SK-N-SH (cell line): ENCODE measurements at regions not wholly inside any gene's neighbourhood (a gene's known extent, or its start where the extent isn't known, plus 50 kb on each side); places are given as distances from the start of the nearest gene placed in this dataset.

Experiments used
- CTCF ChIA-PET: fragments of 300-600, 350-600 bp; formaldehyde crosslinking; extraction: SDS; loops from one replicate; lab custom pipeline; 2021; lab: Yijun Ruan, JAX
- POLR2A ChIA-PET: fragments of 350-600 bp; sonication (Branson Sonifier 250); formaldehyde crosslinking; extraction: SDS; loops from one replicate; lab custom pipeline; 2020; ENCODE audit warnings: antibody characterized with exemption, inconsistent platforms; lab: Yijun Ruan, JAX
- DNase-seq: peaks from one replicate; pipeline ENCODE4 v3.0.0; 2012
- H2AFZ ChIP-seq: fragments of 200-600 bp; sonication (generic); 2 replicates; pipeline ENCODE4 v1.8.1; 2016; ENCODE audit warnings: antibody characterized with exemption, mild to moderate bottlenecking, low read depth
- H3F3A ChIP-seq: fragments of 200-600 bp; sonication (generic); replicated peaks from 2 replicates; pipeline ENCODE3; 2016; ENCODE audit warnings: antibody characterized with exemption, mild to moderate bottlenecking; ENCODE audit not compliant: insufficient read depth
- H3K27ac ChIP-seq, 2 experiments: fragments of 200-500 bp in 1 of 2; fragments of 200-600 bp in 1 of 2; sonication (Bioruptor generic) in 1 of 2; sonication (generic), shearing (Covaris generic) in 1 of 2; 2 replicates each; pipeline versions ENCODE4 v1.5.1 to v1.6.1; 2014 to 2016; ENCODE audit warnings: low read depth in 2 of 2, inconsistent platforms in 1 of 2, low read length in 1 of 2, mild to moderate bottlenecking in 1 of 2, mixed read lengths in 1 of 2
- H3K27me3 ChIP-seq: fragments of 200-600 bp; sonication (generic), shearing (Covaris generic); 2 replicates; pipeline ENCODE4 v1.6.1; 2016; ENCODE audit warnings: mixed run types; ENCODE audit not compliant: insufficient read depth
- H3K36me3 ChIP-seq, 2 experiments: fragments of 200-500 bp in 1 of 2; fragments of 200-600 bp in 1 of 2; sonication (Bioruptor generic) in 1 of 2; sonication (generic) in 1 of 2; replicated peaks in 1 of 2; 2 replicates each; pipeline versions ENCODE3 to v1.5.1; 2014 to 2016; ENCODE audit warnings: low read length in 1 of 2, mild to moderate bottlenecking in 1 of 2; ENCODE audit not compliant: insufficient read depth in 2 of 2, control insufficient read depth in 1 of 2
- H3K4me1 ChIP-seq, 2 experiments: fragments of 200-500 bp in 1 of 2; fragments of 200-600 bp in 1 of 2; sonication (Bioruptor generic) in 1 of 2; sonication (generic), shearing (Covaris generic) in 1 of 2; 2 replicates each; pipeline versions ENCODE4 v1.5.1 to v1.6.1; 2014 to 2016; ENCODE audit warnings: low read depth in 1 of 2, low read length in 1 of 2, mixed run types in 1 of 2; ENCODE audit not compliant: insufficient read depth in 2 of 2, control insufficient read depth in 1 of 2
- H3K4me2 ChIP-seq: fragments of 200-600 bp; sonication (generic), shearing (Covaris generic); 2 replicates; pipeline ENCODE4 v1.6.1; 2017; ENCODE audit warnings: mixed run types
- H3K4me3 ChIP-seq, 2 experiments: fragments of 200-500 bp in 1 of 2; fragments of 200-600 bp in 1 of 2; sonication (Bioruptor generic) in 1 of 2; sonication (generic), shearing (Covaris generic) in 1 of 2; 2 replicates each; pipeline versions ENCODE4 v1.5.1 to v1.8.1; 2014 to 2016; ENCODE audit warnings: low read depth in 2 of 2, inconsistent platforms in 1 of 2, low read length in 1 of 2, mild to moderate bottlenecking in 1 of 2, mixed read lengths in 1 of 2, moderate library complexity in 1 of 2
- H3K79me2 ChIP-seq: fragments of 200-600 bp; sonication (generic); 2 replicates; pipeline ENCODE4 v1.8.1; 2017; ENCODE audit warnings: mild to moderate bottlenecking; ENCODE audit not compliant: insufficient read depth
- H3K9ac ChIP-seq: fragments of 200-600 bp; sonication (generic); 2 replicates; pipeline ENCODE4 v1.6.1; 2017; ENCODE audit warnings: mixed run types
- H3K9me2 ChIP-seq: fragments of 200-600 bp; sonication (generic); 2 replicates; pipeline ENCODE4 v1.6.1; 2017; ENCODE audit warnings: mixed run types
- H3K9me3 ChIP-seq: fragments of 200-600 bp; sonication (generic); 2 replicates; pipeline ENCODE4 v1.6.1; 2017; ENCODE audit warnings: mixed run types, mild to moderate bottlenecking, moderate library complexity
- H4K20me1 ChIP-seq: fragments of 200-600 bp; sonication (generic); 2 replicates; pipeline ENCODE4 v1.6.1; 2017; ENCODE audit warnings: mild to moderate bottlenecking, mixed run types; ENCODE audit not compliant: insufficient read depth
- GATA2 ChIP-seq: sonication (generic); formaldehyde crosslinking; IDR thresholded peaks from 2 replicates; pipeline ENCODE4 v1.5.0; 2020; ENCODE audit warnings: mild to moderate bottlenecking, missing genetic modification reagents
- RAD21 ChIP-seq: IDR thresholded peaks from 2 replicates; pipeline ENCODE4 v1.6.1; 2012; ENCODE audit warnings: mild to moderate bottlenecking, low read length
- RXRA ChIP-seq: IDR thresholded peaks from 2 replicates; pipeline ENCODE4 v1.4.0; 2012; ENCODE audit warnings: low read depth, mild to moderate bottlenecking, borderline replicate concordance
- SMC3 ChIP-seq: IDR thresholded peaks from 2 replicates; pipeline ENCODE4 v1.6.1; 2012; ENCODE audit warnings: low read depth, low read length, improper control_type of control experiment
- TAF1 ChIP-seq: IDR thresholded peaks from 2 replicates; pipeline ENCODE4 v1.6.1; 2012; ENCODE audit warnings: low read depth, mild to moderate bottlenecking, low read length, moderate library complexity, borderline replicate concordance
- YY1 ChIP-seq: IDR thresholded peaks from 2 replicates; pipeline ENCODE4 v1.4.0; 2012; ENCODE audit warnings: low read depth, mild to moderate bottlenecking
- WGBS: methylation state at CpG from one replicate; pipeline ENCODE4 v1.1.6; 2017; ENCODE audit warnings: low lambda C conversion rate; 5-methylcytosine and 5-hydroxymethylcytosine counted together
- TF ChIP-seq, protein P1 (sequence below): fragments of 150-350 bp; IDR thresholded peaks from 2 replicates; pipeline ENCODE4 v1.6.1; 2016; ENCODE audit warnings: mild to moderate bottlenecking, low read depth, low read length
- TF ChIP-seq, protein P2 (sequence below): fragments of 150-350 bp; IDR thresholded peaks from 2 replicates; pipeline ENCODE4 v1.6.1; 2017; ENCODE audit warnings: antibody characterized with exemption, low read length, low read depth, borderline replicate concordance
- TF ChIP-seq, protein P3 (sequence below): fragments of 200-600 bp; sonication (generic); IDR thresholded peaks from 2 replicates; pipeline ENCODE4 v1.6.1; 2017; ENCODE audit warnings: antibody characterized with exemption, mild to moderate bottlenecking, moderate library complexity
- TF ChIP-seq, protein P4 (sequence below): IDR thresholded peaks from 2 replicates; pipeline ENCODE4; 2012

DNA sequence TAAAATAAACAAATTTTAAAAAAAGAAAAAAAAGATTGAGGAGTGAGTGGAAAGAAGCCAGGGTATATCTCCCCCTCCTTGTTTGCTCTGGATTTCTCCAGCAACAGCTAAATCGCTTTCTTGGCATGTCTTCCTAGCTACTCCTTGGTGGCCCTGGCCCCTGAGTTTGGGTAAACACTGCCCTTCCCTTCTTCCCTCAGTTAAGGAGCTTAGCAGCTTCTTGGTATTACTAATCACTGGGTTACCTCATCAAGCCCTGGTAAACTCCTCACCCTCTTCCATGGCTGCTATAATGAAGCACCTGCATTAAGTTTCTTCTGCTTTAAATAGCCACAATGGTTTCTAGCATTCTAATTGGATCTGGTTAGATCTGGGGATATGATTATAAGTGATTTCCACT, 269.8 kb downstream of the FZD1 start:
- H3K9me2 ChIP-seq: no peaks in the 10 kb centered on the region
- ChIA-PET POLR2A (no interaction called here), CTCF (no interaction called here)
- H3F3A ChIP-seq: no peaks in the 10 kb centered on the region
- no peaks in the 10 kb centered on the region for H3K79me2 ChIP-seq
- no peak for DNase-seq
- H3K36me3 ChIP-seq: no peaks in the 10 kb centered on the region
- peaks cover 0 to 5% of the 10 kb centered on the region in 2 experiments; a peak in 1 of 4 replicates for H3K4me1 ChIP-seq
- H3K27ac ChIP-seq: no peak overlapping the region
- H3K4me3 ChIP-seq: no peak overlapping the region
- peaks cover 8% of the 10 kb centered on the region; the same call in 1 of the 2 replicates for H3K9me3 ChIP-seq
- H4K20me1 ChIP-seq: no peaks in the 10 kb centered on the region
- H3K27me3 ChIP-seq: no peaks in the 10 kb centered on the region
- TF ChIP-seq TAF1 (no peak), YY1 (no peak), GATA2 (CRISPR knock-in tag) (no peak), SMC3 (no peak)
- TF ChIP-seq, protein P1, sequence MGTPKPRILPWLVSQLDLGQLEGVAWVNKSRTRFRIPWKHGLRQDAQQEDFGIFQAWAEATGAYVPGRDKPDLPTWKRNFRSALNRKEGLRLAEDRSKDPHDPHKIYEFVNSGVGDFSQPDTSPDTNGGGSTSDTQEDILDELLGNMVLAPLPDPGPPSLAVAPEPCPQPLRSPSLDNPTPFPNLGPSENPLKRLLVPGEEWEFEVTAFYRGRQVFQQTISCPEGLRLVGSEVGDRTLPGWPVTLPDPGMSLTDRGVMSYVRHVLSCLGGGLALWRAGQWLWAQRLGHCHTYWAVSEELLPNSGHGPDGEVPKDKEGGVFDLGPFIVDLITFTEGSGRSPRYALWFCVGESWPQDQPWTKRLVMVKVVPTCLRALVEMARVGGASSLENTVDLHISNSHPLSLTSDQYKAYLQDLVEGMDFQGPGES: no peak
- no peak overlapping the region for H3K9ac ChIP-seq
- H3K4me2 ChIP-seq: no peak overlapping the region
- 21% methylated on average over 1 of the region's 1 CpG for WGBS
- H2AFZ ChIP-seq: no peak overlapping the region

DNA sequence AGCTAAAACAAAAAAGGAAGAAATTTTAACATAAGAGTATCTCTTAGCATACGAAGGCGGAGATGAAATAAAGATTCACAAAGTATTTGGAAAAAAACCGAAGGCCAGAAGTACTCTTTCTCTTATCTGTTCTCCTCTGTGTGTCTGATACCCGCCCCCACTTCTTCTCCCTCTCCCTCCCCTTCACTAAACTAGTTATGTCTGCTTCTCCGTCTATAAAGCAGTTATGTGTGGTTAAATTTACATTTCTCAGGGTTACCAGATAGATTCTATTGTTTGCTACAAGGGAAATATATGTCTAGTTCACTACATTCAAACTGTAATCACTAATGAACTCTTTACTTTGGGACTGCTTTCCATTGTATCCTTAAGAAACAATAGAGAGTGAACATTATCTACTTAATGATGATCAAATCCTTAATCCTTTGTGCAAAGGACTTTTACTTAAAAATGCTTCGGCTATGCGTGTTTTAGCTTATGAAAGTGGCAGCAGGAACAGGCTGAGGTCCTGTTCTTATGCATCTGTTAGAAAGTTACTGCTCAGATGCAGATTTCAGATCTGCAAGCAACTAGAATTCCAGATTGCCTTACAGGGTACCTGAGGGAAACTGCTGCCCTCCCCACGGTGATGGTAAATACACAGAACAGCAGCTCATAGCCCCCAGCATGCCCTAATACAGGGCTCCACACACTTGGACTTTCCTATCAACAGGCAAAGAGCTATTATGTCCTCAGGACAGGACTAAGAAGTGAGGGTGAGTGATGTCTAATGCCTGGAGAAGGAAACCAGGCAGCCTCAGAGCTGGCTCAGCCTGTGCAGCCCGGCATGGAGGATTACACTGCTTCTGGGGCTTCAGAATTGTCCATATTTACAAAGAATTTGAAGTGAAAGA, 273.3 kb downstream of the FZD1 start:
- H3K4me1 ChIP-seq: peaks cover 0 to 5% of the 10 kb centered on the region in 2 experiments; a peak in 1 of 4 replicates
- H3K9me3 ChIP-seq: no peaks in the 10 kb centered on the region
- POLR2A ChIA-PET: no interaction called here
- 41% methylated on average over 9 of the region's 9 CpGs for WGBS
- H3K79me2 ChIP-seq: no peaks in the 10 kb centered on the region
- H3K4me2 ChIP-seq: no peak overlapping the region
- TF ChIP-seq, protein P2, sequence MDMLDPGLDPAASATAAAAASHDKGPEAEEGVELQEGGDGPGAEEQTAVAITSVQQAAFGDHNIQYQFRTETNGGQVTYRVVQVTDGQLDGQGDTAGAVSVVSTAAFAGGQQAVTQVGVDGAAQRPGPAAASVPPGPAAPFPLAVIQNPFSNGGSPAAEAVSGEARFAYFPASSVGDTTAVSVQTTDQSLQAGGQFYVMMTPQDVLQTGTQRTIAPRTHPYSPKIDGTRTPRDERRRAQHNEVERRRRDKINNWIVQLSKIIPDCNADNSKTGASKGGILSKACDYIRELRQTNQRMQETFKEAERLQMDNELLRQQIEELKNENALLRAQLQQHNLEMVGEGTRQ: no peak
- TF ChIP-seq GATA2 (CRISPR knock-in tag): no peak
- TF ChIP-seq RXRA: no peak
- TF ChIP-seq RAD21: no peak
- TF ChIP-seq, protein P3, sequence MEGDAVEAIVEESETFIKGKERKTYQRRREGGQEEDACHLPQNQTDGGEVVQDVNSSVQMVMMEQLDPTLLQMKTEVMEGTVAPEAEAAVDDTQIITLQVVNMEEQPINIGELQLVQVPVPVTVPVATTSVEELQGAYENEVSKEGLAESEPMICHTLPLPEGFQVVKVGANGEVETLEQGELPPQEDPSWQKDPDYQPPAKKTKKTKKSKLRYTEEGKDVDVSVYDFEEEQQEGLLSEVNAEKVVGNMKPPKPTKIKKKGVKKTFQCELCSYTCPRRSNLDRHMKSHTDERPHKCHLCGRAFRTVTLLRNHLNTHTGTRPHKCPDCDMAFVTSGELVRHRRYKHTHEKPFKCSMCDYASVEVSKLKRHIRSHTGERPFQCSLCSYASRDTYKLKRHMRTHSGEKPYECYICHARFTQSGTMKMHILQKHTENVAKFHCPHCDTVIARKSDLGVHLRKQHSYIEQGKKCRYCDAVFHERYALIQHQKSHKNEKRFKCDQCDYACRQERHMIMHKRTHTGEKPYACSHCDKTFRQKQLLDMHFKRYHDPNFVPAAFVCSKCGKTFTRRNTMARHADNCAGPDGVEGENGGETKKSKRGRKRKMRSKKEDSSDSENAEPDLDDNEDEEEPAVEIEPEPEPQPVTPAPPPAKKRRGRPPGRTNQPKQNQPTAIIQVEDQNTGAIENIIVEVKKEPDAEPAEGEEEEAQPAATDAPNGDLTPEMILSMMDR: no peak
- TF ChIP-seq, protein P4, sequence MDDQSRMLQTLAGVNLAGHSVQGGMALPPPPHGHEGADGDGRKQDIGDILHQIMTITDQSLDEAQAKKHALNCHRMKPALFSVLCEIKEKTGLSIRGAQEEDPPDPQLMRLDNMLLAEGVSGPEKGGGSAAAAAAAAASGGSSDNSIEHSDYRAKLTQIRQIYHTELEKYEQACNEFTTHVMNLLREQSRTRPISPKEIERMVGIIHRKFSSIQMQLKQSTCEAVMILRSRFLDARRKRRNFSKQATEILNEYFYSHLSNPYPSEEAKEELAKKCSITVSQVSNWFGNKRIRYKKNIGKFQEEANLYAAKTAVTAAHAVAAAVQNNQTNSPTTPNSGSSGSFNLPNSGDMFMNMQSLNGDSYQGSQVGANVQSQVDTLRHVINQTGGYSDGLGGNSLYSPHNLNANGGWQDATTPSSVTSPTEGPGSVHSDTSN: no peak
- TF ChIP-seq, all 33 proteins: peak for 0
- no peak overlapping the region for H3K9ac ChIP-seq
- CTCF ChIA-PET: interaction anchor here (0.6 to 1.2 kb wide), 3 partner anchors 10 to 886 kb away, joined by 3 read pairs; no protein-coding TSS in a partner anchor
- H4K20me1 ChIP-seq: no peaks in the 10 kb centered on the region
- H3K27ac ChIP-seq: no peak overlapping the region
- H3K27me3 ChIP-seq: no peaks in the 10 kb centered on the region
- H3K9me2 ChIP-seq: no peaks in the 10 kb centered on the region
- DNase-seq: no peak
- no peaks in the 10 kb centered on the region for H3F3A ChIP-seq
- no peak overlapping the region for H2AFZ ChIP-seq
- no peak overlapping the region for H3K4me3 ChIP-seq
- no peaks in the 10 kb centered on the region for H3K36me3 ChIP-seq
